GM23248 (cell line): ENCODE measurements at regions not wholly inside any gene's neighbourhood (a gene's known extent, or its start where the extent isn't known, plus 50 kb on each side); places are given as distances from the start of the nearest gene placed in this dataset.

ENCODE experiments used
- EZH2 ChIP-seq: fragments of 200-600 bp; sonication (generic); IDR thresholded peaks from 2 replicates; pipeline ENCODE4 v1.6.1; 2018; ENCODE audit warnings: antibody characterized with exemption, mild to moderate bottlenecking; ENCODE audit not compliant: insufficient read depth, poor library complexity, severe bottlenecking
- EZH2phosphoT487 ChIP-seq: fragments of 200-600 bp; sonication (generic); IDR thresholded peaks from 2 replicates; pipeline ENCODE4 v1.6.1; 2018; ENCODE audit warnings: antibody characterized with exemption, moderate library complexity, mild to moderate bottlenecking, low read depth; ENCODE audit not compliant: insufficient read depth

- TF ChIP-seq EZH2phosphoT487: no peak
- TF ChIP-seq EZH2: no peak
Observed at GRCh38 chr12:102602521-102602920, 122.2 kb upstream of the IGF1 start.
